GM21723 (cell line): ENCODE measurements at regions not wholly inside any gene's neighbourhood (a gene's known extent, or its start where the extent isn't known, plus 50 kb on each side); places are given as distances from the start of the nearest gene placed in this dataset.
A peak's percentile ranks its signal among the peaks of the same experiment; 100 is the strongest.

Experiments
- ATAC-seq: cut with Tn5 transposase; IDR thresholded peaks from one replicate; pipeline ENCODE4 v1.9.1; 2021; ENCODE audit warnings: mild to moderate bottlenecking, moderate library complexity; ENCODE audit not compliant: unreplicated experiment

DNA sequence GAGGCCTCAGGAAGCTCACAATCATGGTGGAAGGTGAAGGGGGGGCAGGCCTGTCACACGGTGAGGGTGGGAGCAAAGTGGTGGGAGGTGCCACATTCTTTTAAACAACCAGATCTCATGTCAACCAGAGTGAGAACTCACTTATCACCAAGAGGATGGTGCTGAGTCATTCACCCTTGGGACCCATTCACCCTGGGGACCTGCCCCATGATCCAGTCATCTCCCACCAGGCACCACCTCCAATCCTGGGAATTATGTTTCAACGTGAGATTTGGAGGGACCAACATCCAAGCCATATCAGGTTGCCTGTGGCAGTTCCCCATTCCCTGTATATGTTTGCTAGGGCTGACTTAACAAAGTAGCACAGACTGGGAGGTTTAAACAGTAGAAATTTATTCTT is 318.4 kb upstream of the CLNK start:
- ATAC-seq, result no peak

DNA sequence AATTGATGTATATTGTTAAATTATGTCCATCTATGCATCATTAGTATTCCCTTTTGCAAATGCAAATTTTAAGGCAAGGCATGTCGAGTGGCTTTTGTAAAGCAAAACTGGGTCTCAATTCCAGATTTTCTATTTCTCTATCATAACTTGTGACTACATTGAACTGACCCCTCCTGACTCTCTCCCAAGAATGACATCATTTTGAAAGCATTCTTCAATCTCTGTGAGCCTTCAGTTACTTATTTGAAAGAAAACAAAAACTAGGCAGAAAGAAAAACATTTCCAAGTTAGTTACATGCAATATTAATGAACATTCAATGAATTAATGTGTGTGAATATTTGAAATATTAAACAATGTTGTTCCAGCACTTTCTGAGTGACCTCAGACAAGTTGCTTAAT is 314.3 kb upstream of the CLNK start:
- ATAC-seq, result no peak

DNA sequence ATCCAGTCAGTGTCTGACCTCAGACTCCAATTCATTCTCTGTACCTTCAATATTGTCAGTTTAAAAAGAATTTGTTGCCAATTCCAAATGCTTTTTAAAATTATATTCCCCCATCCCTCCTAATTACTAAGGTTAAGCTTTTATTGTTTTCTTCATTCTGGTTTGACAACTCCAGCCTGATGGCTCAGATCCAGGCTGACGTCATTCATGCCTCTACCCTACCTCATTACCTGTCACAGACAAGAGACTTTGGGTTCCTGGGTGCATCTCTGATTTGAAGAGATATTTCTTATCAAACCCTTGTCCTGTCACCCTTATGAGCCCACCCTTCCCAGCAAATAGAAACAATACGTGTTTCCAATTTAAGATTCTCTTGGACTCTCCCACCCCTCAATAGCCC is 300.2 kb upstream of the CLNK start:
- no peak for ATAC-seq

DNA sequence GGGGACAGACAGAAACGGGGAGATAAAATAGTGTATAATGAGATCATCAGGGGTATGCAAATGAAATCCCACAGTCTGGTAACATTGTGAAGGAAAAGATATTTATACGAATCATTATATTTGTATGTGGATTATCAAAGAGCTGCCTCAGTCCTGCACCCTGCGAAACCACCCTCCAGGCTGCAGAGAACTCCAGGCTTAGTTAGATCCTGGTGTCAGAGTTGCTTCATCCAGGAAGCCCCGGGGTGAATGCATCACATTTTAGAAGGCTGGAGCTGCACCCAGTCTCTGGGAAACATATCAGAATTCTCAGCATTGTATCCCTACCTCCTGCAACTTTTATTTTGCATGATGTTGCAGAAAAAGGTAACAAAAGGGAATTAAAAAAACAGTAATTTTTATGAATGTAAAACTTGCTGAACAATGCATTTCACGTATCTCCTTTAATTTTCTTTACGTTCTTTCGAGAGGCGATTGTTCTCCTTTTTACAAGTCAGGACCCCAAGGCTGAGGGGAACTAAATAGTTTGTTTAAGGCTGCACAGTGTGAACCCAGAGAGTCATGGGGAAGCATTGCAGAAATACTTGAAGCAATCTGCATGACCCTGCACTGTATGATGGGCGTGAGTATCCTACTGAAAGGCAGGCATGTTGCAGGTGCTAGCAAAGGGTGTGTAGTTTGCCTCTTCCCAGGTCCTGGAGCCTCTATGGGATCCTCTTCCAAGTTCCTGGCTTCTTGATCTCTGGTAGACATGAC is 299.5 kb upstream of the CLNK start:
- no peak for ATAC-seq

DNA sequence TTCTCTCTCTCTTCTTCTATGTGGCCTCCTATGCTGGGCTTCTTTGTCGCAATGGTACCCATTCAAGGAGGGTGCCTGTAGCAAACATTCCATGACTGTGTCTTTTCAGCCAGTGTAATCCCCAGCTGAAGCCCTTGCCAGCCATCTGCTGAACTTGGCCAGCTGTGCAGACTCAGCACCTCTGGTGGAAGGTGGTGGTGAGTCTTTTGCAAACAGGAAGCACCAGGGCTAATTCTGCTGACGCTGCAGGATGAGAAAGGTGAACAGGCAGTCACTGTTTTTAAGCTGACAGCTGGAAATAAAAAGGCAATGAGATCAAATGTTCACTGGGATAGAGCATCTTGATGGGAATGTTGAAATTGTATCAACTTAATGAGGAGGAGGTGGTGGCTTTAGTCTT is 298.7 kb upstream of the CLNK start:
- ATAC-seq, result peak; percentile 66

DNA sequence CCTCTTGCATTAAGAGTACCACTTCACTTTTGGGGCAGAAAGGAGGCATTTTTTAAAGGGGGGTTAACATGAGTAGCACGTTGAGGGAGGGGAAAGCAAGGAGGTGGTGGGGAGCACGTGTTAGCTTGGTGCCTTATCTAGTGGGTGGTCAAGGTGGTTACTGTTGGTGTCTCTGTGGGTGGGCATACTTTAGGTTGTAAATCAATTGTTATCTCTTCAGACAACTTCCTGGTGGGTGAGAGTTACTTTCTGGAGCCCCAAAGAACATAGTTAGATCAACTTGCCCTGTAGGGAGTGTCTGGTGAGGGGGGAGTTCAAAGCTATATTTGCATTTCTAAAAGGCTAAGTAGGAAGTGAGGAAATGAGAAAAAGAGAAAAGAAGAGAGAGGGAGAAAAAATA is 297.7 kb upstream of the CLNK start:
- no peak for ATAC-seq

DNA sequence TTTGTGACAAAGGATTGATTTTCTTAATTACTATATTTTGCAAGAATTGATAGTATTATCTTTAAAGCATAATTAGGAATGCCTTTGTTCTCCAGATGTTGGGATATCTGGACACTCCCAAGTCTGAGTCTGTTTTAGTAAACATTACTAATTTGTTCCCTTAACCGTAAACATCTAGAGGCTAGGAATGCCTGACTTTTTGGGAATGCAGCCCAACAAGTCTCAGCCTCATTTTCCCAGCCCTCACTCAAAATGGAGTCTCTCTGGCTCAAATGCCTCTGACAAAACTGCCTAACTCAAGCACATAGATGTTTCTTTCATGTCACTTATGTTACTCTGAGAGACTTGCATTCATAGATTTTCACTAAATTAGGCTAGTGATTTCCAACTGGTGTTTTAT is 297.0 kb upstream of the CLNK start:
- ATAC-seq, result no peak

DNA sequence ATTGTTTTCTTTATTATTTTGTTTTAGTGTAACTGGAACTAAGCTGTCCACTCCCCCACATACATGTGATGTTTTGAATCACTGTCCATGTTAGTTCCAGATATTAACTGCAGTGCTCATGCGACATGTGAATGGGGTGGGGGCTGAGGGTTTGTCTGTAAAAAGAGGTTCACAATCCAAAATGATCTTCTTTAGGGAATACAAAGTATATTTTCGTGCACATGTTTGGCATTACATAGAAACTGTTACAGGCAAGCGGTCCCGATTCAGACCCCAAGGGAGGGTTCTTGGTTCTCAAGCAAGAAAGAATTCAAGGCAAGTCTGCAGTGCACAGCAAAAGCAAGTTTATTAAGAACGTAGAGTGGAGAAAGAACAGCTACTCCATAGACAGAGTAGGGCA is 296.5 kb upstream of the CLNK start:
- ATAC-seq, result no peak

DNA sequence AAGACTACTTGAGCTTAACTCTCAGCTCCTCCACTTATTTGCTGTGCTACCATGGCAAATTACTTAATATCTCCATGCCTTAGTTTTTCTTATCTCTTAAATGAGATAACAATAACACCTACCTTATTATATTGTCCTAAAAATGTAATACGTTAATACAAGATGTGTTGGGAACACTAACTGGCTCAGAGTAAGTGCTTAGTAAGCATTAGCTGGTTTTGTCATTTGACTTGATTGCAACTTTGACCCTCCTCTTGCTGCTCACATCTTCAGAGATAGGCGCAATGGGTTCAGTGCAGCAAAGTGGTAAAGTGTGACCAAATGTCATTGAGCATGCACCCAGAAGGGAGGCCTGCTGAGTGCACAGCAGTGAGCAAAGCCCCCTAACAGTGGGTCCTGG is 294.5 kb upstream of the CLNK start:
- no peak for ATAC-seq

DNA sequence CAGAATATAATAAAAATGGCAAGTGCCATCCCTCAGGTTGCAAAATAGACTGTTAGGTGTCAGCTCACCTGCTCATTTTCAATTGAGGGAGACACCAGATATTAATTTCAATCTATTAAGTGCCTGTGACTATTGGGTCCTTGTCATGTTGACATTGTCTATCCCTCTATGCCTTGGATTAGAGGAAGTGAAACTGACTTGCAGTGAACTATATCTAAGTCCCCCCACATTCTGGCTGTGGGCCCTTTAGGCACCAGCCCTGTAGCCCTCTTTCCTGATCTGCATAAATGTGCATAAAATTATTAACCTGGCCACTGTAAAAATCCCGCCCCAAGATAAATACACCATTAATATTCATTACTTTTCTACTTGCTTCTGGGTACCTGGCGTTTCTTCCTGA is 293.0 kb upstream of the CLNK start:
- ATAC-seq, result peak; percentile 92

DNA sequence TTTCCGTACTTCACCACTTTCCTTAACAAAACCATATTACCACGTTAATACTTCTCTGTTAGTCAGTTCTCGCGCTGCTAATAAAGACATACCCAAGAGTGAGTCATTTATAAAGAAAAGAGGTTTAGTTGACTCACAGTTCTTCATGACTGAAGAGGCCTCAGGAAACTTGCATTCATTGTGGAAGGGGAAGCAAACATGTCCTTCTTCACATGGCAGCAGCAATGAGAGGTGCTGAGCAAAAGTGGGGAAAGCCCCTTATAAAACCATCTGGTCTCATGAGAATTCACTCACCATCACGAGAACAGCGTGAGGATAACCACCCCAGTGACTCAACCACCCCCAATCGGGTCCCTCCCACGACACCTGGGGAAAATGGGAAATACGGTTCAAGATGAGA is 289.8 kb upstream of the CLNK start:
- no peak for ATAC-seq

DNA sequence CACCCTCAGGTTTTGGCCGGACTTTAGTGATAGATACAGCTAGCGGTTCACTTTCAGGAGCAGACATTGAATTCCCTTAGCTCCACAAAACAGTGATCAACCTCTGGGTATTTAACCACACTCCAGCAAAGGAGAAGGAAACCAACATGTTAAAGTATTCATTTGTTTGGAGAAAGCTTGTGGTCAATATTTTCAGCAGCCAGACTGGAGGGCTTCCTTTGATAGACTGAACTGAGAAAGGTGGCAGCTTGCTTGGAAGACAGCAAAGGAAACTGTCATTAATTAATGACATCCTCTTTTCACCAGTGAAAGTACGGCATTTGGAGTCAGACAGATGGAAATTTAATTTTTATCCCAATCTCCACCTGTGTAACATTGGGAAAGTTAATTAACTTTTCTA is 289.1 kb upstream of the CLNK start:
- no peak for ATAC-seq

DNA sequence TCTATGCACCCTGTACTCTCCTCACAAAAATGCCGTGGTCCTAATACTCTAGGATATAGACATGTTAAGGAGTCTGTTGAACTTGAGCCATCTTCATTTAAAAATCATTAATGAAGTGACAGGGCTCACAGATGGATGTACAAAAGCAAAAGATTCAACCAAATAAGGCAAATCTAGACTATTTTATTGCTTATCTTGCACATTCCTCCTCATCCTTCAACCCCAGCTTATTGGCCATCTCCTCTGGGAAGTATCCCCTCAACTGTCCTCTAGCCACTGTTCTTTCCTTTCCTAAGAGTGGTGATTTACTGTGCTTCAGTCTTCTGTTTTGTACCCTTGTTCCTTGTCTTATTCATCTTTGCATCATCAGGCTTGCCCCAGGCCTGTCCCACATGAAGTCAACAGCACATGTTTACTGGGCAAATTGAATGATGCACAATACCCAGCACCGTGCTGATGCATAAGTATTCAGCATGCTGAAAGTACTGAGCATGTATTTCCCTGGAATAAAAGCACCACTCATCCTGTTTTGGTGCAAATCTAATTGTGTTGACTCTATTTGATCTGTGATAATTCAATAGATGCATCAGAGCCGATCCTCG is 287.3 kb upstream of the CLNK start:
- no peak for ATAC-seq

DNA sequence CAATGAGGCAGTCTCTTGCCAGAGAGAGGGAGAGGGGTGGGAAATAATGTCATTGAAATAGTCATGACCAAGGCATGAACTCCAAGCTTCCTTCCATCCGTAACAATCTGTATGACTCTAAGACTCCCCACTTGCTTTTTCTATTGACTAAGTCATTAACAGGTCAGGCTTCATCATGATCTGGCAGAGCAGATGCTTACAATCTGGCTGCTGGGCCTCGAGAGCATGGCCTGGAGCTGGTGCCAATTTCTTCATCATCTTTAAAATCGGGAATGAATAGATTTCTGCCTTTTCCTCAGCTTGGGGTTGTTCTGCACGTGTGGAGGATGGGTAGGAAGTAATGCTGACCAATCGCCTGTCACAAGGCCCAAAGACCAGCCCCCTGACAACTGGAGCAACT is 280.6 kb upstream of the CLNK start:
- no peak for ATAC-seq

DNA sequence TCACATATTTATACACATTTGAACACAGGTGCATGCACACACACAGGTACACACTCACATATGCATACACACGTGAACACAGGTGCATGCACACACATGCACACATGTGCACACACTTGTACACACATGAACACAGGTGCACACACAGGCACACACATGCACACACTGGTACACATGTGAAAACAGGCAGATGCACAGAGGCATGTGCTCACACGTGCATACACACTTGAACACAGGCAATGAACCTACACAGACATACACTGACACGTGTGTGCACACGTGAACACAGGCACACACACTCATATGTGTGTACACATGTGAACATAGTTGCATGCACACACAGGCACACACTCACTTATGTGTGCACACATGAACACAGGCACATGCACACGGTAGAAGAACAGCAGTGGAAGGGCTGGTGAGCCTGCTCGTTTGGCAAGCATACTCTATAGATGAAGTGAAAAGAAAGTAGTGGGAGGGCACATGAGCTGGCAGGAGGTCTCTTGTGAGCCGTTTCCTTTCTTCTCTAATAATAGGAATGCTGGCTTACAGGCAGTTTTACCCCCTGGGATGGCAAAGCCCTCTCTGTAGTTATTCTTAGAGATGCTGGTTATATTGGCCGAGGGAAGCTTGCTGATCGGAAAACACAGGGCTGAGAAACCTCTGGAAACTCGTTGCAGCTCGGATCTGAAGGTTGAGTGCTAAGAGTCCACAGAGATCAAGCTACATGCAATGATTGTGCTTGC is 279.6 kb upstream of the CLNK start:
- no peak for ATAC-seq

DNA sequence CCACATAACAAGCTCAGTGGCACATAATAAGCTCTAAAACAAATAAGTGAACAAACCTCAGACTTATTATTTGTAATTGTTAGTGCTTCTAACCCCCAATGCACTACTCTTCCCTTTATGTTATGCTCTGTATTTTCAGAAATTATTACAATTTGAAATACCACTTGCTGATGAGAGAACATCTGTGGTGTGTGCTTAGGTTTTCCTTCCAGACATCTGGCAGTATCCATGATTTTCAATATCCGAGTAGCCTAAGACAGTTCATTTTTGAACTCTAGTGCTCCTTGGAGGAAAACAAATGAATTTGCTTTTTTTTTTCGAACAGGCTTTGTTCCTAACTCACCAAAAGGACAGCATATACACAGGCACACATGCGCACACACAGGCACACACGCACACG is 278.7 kb upstream of the CLNK start:
- ATAC-seq, result no peak

DNA sequence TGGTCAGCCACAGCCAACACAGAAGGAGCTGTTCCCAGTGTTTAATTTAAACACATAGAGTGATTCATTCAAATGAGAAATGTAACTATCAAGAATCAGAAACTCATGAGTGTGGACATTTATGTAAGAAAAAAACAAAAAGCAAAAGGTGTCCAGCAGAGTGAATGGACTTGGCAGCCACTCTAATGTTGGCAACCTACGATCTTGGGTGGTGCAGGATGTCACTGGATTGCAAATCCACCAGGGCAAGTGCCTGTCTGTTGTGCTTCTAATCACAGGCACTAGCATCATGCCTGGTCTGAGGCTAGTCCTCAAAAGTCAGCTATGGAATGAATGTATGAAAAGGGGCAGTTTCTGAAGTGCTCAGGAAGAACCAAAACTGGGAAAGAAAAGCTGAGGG is 277.7 kb upstream of the CLNK start:
- no peak for ATAC-seq

DNA sequence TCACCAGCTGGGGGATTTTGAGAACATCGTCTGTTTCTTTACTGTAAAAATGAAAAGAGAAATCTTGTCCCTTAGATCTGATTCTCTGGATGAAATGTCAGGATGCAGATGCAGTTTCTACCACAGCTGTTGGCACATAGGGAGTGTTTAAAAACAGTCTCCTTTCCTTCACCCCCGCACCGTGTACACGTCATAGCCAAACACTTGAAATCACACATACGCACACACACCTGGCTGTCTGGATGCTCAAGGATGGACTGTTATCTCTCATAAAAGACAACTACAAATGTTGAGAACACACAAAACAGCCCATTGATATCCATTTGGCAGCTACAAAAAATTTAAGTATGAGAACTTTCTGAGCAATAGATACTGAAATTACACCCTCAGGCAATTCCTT is 275.8 kb upstream of the CLNK start:
- ATAC-seq, result no peak

DNA sequence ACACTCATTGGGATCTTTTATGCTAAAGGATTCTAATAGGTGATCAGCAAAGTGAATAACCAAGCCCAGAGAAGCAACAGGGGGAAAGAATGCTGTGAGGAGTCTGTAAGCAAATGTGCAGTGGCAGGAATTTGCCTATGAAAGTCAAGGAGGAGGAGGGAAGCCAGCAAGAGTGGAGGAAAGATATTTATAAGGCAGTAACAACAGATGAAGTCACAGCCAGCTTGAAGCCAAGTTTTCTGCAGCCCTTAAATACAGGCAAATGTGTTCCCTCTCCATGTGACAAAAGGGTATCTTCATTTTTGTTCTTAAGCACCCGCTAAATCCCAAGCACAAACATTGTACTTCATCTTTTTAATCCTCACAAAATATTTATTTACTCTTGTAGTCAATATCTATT is 275.0 kb upstream of the CLNK start:
- no peak for ATAC-seq

DNA sequence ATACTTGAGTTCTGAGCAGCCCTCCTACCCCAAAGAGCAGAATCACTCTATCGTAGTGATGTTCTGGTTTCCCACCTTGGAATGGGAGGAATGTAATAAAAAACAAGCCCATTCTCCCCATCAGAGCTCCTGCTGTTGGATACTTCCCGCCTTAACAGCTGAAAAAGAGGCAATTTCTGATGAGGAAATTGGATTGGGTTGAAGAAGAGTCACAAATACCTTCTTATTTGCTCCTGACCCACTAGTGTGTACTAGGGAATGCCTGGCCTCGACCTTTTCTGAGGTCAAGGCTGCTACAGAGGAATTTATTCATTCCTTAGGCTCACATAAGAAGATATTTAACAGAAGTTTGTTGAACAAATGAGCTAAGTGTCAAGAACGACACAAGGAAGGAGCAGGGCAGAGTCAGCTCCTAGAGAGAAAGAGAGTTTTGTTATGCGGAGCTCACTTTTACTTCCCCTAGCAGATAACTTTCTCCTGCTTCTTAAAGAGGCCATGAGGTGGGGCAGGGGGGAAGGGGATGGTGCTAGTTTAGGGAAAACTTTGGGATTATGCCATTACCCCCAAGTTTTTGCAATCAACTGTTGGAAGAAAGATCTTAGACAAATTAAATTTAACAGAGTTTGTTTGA is 273.8 kb upstream of the CLNK start:
- no peak for ATAC-seq

DNA sequence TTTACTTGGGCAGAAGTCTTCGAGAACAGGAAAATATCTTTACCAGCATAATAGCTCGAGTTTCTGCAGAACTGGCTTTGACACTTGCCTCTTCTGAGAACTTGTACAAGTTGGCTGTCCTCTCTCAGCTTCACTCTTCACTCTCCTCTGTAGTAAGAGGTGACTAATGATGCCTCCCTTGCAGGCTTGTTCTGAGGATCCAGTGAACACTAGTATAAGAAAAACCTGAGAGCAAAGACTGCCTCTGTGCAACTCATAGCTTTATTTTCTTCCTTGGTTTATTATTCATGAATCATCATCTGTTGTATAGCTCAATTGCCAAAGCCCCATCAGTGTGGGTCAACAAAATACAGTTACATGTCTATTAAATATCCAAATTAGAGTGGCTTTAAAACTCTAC is 266.7 kb upstream of the CLNK start:
- no peak for ATAC-seq
